IPS-NIHi7 (cell line): ENCODE measurements at regions not wholly inside any gene's neighbourhood (a gene's known extent, or its start where the extent isn't known, plus 50 kb on each side); places are given as distances from the start of the nearest gene placed in this dataset.

Experiments used
- DNase-seq: peaks from one replicate; pipeline ENCODE4 v3.0.0; 2012; ENCODE audit warnings: mixed read lengths; ENCODE audit errors: extremely low spot score

GRCh38 chrX:137387646-137388045 is 178.3 kb upstream of the ZIC3 start:
- no peak for DNase-seq

- DNase-seq = no peak
These were observed 199.8 kb upstream of the ZIC3 start for GRCh38 chrX:137366018-137366633.

- peak; percentile 44 for DNase-seq
These were observed 202.4 kb upstream of the ZIC3 start for GRCh38 chrX:137363559-137363958.

- no peak for DNase-seq
These were observed 203.3 kb upstream of the ZIC3 start for GRCh38 chrX:137362583-137362982.

GRCh38 chrX:137354851-137355250 is 211.1 kb upstream of the ZIC3 start:
- no peak for DNase-seq

- DNase-seq = no peak
These were observed 212.5 kb upstream of the ZIC3 start for GRCh38 chrX:137353404-137353803.

GRCh38 chrX:137352101-137352660 is 213.7 kb upstream of the ZIC3 start:
- DNase-seq = peak; percentile 56

GRCh38 chrX:137342969-137343368 is 223.0 kb upstream of the ZIC3 start:
- no peak for DNase-seq

- no peak for DNase-seq
These were observed 252.3 kb upstream of the ZIC3 start for GRCh38 chrX:137313627-137314026.

GRCh38 chrX:137305404-137305803 is 260.5 kb upstream of the ZIC3 start:
- DNase-seq = no peak

GRCh38 chrX:137297167-137297566 is 263.4 kb upstream of the GPR101 start:
- no peak for DNase-seq

GRCh38 chrX:137290011-137290410 is 256.2 kb upstream of the GPR101 start:
- no peak for DNase-seq

- no peak for DNase-seq
These were observed 253.4 kb upstream of the GPR101 start for GRCh38 chrX:137287191-137287590.

- no peak for DNase-seq
These were observed 252.6 kb upstream of the GPR101 start for GRCh38 chrX:137286423-137286822.

GRCh38 chrX:137278825-137279224 is 245.0 kb upstream of the GPR101 start:
- DNase-seq = no peak

- DNase-seq = no peak
These were observed 229.6 kb upstream of the GPR101 start for GRCh38 chrX:137263374-137263773.

GRCh38 chrX:137245183-137245582 is 211.4 kb upstream of the GPR101 start:
- DNase-seq = no peak

GRCh38 chrX:137236837-137237236 is 203.0 kb upstream of the GPR101 start:
- no peak for DNase-seq

GRCh38 chrX:137234651-137235402 is 201.0 kb upstream of the GPR101 start:
- DNase-seq = no peak

- no peak for DNase-seq
These were observed 199.7 kb upstream of the GPR101 start for GRCh38 chrX:137233478-137233877.

- no peak for DNase-seq
These were observed 193.4 kb upstream of the GPR101 start for GRCh38 chrX:137227151-137227550.

- no peak for DNase-seq
These were observed 181.7 kb upstream of the GPR101 start for GRCh38 chrX:137215467-137215866.

GRCh38 chrX:137212078-137212632 is 178.4 kb upstream of the GPR101 start:
- peak; percentile 37 for DNase-seq
